GM18517 (cell line): ENCODE measurements at regions not wholly inside any gene's neighbourhood (a gene's known extent, or its start where the extent isn't known, plus 50 kb on each side); places are given as distances from the start of the nearest gene placed in this dataset.

ENCODE experiments used
- ATAC-seq: cut with Tn5 transposase; IDR thresholded peaks from one replicate; pipeline ENCODE4 v1.9.1; 2021; ENCODE audit warnings: mild to moderate bottlenecking, moderate library complexity; ENCODE audit not compliant: unreplicated experiment

DNA sequence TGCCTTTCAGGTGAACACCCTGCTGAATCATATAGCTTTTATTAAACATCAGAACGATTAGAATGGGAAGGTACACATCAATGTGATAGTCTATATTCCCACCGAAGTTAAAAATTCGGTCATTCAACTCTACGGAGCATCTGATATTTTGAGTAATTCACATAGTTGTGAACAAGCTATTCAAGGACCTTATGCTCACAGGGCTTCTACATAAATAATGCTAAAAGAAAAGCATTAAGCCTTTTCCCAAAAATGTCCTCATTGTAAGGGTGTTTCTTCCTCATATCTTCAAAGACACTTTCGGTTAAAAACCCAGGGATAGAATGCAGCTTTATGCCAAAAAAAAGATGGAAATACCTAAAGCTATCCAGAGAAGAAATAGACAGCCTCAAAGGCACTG, 79.7 kb upstream of the EDNRA start:
- no peak for ATAC-seq

DNA sequence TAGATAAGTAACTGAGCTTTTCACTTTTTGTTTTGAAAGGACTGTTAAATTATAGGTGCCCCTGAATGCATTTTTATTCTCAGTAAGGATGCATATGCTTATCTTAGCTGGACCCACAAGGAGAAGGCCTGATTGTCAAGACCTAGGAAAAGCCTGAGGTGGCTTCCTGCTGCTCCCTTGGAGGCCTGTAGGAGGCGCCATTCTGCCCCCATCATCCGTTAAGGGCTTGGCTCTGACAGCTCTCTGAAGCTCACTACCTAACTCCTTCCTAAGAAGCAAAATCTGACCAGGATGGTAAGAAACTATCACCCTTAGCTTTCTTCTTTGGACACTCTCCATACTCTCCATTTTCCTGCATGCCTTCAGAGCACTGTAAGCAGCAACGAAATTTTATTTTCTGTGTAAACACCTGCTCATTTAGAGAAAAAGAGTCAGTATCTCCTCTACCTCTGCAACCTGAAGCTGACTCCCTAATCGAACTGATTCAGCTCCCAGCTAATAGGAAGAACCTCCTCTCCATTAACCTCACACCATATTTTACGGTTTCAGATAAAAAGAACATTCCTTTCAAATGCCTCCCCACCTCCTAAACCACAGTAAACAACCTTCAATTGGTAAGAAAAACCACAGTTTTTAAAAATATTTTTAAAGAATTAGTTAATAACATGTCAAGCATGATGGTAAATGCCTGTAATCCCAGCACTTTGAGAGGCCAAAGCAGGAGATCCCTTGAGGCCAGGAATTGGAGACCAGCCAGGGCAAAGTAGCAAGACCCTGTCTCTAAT, 73.4 kb upstream of the EDNRA start:
- no peak for ATAC-seq

DNA sequence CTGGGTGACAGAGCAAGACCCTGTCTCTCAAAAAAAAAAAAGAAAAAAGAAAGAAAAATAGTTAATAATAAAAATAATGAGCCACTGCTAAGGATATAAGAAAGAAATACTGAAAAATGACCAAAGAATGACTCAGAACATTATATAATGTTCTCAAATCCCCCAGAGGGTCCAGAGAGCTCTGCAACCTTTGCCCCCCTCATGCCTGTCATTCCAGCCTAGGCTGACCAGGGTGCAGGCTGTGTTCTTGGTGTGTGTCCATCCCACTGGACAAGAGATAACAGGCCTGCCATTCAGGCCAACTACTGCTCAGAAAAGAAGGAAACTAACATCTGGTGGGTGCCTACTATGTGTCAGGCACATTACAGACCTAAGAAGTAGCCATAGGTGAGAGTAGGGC, 72.7 kb upstream of the EDNRA start:
- ATAC-seq = no peak

DNA sequence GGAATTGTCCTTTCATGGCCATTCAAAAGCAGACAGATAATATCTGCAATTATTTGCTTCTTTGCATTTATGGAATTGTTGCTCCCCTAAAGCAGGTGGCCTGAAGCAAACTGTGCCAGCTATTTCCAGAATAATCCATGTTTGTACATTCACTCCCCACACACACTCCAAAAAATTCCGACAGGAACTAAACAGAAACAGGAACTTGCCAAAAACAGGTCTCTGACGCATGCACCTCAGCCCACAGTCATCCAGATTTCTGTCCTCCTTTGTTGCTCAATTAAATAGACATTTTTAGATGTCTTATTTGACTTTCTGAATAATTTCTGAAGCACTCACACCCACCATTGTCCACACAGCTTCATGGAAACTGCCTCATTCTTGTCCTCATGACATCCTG, 71.5 kb upstream of the EDNRA start:
- ATAC-seq = no peak

DNA sequence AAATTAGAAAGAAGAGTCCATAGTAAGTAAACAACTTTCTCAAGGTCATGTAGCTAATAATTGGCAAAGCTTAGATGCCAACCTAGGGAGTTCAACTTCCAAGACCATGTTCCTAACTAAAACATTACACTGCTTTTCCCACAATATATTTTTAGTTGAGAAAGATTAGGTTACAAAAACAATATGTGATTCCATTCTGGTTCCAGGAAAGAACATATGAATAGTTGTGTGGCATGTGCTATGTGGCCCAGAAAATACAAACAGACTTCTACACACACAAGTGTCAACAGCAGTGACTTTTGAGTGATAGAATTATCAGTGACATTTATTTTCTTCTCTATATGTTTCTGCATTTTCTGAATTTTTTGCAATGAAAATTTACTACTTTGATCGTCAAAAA, 62.7 kb upstream of the EDNRA start:
- ATAC-seq = no peak

DNA sequence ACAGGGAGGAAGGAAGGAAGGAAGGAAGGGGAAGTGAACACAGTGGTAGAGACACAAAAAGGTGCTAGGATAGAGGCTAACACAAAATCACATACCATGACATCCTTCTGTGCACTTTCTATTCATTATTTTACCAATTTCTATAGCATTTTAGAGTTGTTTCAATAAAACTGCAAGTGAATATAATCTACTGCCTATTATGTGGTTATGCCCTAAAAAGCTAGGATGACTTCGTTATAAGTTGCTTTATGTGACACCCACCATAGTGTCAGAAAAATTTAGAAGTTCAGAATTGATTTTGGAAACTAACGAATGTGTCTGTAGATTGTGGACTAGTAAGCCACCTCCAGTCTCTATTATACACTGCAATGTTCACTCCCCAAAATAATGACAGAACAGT, 59.4 kb upstream of the EDNRA start:
- ATAC-seq = no peak

DNA sequence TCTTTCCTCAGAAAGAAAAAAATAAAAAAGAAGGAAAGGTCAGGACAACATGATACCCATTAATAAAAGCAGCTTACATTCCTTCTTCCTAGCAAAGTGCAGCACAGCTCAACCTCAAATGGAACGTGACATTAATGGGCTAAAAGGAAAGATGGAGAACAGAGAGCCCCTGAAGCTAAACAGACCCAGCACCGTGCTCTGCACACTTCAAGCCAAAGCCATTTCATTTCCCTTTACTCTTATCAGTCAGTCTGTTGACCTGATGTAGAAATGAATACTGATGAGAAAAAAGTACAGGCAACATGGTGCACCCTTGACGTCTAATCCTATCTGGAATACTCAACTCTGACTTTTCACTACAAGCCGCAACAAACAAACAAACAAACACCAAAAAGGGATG, 57.7 kb upstream of the EDNRA start:
- ATAC-seq = no peak

DNA sequence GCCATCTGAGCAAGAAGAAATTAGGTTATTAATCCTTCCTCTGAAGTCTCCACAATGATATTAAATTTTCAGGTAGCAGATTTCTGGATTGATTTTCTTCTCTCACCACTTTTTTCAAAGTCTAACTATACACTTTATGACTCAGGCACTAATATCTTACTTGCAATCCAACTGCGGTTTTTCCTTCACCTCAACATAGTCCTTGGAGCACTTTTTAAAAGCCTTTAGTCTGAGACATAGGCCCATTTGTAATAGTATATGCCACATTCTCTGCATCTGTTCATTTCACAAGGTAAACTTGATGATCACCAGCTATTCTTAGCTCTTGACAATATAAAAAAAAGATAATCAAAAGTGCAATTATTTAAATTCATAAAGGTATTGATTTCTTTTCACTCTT, 55.9 kb upstream of the EDNRA start:
- no peak for ATAC-seq

DNA sequence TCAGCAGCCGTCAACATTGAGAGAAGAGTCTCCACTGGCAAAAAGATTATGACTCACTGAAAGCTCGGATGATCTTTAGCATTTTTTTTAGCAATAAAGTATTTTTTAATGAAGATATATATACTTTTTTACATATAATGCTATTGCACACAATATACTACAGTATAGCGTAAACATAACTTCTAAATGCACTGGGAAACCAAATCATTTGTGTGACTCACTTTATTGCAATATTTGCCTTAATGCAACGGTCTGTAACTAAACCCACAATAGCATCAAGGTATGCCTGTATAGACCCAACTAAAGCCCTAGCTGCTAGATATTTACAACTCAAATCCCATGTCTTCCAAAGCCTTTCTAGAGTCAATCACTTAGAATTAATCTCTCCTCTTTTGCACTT, 52.3 kb upstream of the EDNRA start:
- no peak for ATAC-seq

DNA sequence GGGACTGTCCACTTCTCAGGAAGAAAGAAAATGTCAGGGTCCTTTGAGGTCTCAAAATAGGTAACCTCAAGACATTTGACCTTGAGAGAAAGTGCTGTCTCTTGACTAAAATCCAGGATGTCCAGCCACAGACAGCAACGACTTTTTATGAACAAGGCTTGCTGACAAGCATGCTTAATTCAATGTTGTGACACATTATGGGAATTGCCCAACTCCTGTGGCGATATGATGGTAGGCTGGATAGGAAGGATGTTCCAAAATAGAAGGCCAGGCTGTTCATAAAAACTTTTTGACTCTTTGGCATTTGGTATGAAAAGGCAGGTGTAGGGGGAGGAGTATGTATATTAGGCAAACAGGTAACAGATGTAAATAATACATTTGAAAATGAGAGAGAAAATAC, 50.8 kb upstream of the EDNRA start:
- ATAC-seq = no peak
